Retina (tissue), 1 donor: ENCODE measurements at regions not wholly inside any gene's neighbourhood (a gene's known extent, or its start where the extent isn't known, plus 50 kb on each side); places are given as distances from the start of the nearest gene placed in this dataset.
"Not testable (repeated sequence)": the region's sequence is repeated elsewhere in the genome, so short reads cannot be mapped to it uniquely, and the experiment has no call there.

Source experiments
- DNase-seq: peaks from one replicate; pipeline ENCODE4 v3.0.0-alpha.2; 2016

DNA sequence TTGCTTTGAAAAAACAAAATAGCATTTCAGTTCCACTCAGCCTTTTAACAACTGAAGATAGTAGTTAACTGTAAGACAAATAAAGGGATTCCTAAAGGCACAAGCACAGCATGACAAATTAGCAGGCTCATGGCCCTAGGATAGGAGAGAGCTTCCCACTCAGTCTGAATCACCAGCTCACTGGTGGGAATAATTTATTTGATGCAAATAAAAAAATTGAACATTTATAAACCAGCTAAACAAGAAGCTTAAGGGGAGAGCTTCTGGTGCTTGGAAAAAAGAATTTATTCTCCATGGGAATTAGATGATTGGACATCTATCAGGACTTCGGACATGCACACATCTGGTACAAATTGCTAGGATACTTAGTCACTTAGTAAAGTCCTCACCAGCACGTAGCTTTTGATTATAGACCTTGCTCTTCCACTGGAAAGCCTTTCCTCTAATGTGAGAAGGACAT is 294.1 kb upstream of the TNC start:
- DNase-seq, result no peak

DNA sequence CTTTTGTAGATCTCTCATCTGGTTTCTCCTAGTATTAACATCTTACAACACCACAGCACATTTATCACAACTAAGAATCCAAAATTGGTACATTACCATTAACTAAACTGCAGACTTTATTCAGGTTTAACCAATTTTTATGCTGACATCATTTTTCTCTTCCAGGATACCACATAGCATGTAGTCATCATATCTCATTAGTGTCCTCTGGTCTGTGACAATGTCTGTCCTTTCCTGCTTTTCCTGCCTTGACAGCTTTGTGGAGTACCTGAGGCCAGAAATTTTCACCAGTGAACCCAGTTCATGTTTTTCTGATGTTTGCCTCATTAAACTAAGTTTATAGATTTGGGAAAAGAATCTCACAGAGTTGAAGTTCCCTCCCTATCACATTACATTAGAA is 294.7 kb upstream of the TNC start:
- DNase-seq, result no peak

DNA sequence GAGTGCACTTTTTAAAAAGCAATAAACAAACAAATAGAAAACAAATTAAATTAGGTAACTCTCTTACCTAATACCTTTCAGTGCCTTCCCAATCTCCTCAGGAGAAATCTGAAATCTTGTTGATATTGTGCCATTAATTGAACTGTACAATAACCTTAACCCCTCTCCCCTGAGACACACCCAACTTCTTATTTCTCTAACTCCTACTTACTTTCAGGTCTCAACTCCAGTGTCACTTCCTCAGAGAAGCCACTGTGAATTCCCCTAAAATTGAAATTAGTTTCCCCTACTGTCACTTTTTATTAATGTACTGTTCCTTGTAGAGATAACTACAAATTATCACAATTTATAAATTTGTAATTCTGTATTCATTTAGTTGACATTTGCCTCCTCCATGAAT is 295.3 kb upstream of the TNC start:
- no peak for DNase-seq

DNA sequence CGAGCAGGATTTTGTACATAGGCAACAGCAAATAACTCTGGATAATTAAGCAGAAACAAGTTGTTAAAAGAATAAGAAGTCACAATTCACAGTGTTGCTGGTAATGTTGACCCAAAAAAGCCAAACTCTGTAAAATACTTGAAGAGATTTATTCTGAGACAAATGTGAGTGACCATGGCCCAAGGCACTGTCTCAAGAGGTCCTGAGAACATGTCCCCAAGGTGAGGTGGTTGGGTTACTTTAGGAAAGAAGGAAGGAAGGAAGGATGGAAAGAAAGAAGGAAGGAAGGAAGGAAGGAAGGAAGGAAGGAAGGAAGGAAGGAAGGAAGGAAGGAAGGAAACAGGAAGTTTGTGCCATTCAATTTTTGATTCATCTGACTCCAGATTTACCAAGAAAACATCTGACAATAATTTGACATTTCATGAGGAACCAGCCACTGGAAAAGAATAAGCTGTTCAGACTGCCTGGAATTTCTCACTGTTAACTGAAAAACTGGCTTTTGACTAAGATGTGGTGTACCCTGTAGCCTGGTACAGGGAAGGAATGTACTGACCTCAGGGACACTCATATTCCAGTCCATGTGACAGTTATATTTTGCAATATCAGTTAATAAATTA is 295.9 kb upstream of the TNC start:
- DNase-seq, result no peak

DNA sequence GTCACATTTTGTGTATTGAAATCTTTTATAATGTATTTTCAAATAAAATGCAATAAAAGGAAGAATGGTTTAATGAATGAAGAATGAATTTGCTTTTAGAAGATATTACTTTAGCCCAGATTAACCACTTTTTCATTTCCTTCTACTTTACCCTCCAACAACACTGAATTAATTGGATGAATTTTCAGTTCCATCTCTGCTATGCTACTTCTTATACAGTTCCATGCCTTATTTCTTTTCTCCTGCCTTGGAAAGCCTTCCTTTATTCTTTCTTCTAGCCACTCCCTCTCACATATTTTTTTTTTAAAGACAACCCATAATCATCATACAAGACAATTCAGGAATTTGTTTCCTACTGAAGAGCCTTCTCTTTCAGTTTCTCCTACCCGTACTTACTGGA is 296.6 kb upstream of the TNC start:
- DNase-seq, result no peak

DNA sequence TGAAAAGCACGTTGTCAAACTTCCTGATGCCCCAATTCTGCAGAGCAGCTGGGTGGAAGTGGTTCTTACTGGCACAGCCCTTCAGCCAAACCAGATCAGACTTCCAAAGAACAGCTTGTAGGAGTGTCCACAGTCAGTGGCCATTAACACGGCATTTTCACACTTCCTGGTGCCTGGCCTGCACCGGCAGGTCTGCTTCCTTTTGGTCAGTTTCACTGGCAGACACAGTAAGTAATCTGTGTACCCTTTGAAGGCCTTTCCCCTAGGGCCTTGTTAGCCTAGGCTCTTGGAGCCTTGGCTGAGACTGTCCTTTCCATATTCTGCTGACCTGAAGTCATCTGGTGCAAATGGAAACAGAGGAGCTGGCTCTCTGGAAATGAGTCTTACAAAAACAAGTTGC is 297.5 kb upstream of the TNC start:
- DNase-seq, result no peak

DNA sequence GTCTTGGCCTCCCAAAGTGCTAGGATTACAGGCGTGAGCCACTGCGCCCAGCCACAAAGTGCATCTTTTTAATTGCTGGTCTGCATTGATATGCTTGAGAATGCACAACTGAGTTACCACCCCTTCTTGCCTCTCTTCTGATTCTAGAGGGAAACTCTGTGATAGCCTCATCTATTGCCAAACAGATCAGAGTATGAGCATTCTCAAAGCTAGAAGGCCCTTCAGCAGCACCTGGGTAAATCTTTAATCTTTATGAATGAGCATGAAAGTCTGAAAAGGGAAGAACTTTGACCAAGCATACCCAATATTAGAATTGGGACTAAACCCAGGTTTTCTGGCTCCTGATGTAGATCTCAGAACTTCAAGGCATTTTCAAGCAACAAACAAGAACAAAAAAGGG is 298.3 kb upstream of the TNC start:
- no peak for DNase-seq

DNA sequence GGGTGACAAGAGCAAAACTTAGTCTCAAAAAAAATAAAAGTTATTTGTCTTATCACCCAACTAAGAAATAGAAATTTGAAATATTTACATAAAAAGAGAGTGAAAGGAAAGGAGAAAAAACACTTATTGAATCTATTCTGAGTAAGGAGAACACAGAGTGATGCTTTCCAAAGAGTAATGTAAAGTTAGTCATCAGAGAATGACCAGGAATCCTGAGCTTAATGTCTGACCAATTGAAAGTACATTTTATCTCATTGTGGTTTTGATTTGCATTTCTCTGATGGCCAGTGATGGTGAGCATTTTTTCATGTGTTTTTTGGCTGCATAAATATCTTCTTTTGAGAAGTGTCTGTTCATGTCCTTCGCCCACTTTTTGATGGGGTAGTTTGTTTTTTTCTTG is 300.2 kb upstream of the TNC start:
- not testable (repeated sequence) for DNase-seq

DNA sequence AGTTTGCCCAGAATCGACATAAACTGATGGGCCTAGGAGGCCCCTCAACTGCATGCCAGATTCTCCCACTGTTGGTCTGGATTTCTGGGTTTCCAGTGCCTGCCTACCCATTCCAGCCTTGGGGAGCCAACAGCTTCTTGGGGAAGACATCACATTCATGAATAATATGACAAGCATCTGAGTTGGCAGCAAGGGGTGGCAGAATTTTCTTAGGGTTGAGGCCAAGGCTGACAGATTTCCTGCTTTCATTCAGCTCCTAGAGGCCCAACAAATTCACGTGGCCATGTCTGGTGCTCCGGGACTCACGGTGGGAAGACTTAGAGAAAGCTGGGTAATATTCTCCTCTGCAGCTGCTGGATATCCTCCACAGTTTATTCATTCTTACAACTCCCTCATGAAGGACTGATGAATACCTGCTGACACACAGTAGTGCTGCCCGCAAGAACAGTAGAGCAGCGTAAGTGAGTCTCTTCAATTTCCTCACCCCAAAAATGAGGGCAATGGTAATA is 305.0 kb upstream of the TNC start:
- no peak for DNase-seq

DNA sequence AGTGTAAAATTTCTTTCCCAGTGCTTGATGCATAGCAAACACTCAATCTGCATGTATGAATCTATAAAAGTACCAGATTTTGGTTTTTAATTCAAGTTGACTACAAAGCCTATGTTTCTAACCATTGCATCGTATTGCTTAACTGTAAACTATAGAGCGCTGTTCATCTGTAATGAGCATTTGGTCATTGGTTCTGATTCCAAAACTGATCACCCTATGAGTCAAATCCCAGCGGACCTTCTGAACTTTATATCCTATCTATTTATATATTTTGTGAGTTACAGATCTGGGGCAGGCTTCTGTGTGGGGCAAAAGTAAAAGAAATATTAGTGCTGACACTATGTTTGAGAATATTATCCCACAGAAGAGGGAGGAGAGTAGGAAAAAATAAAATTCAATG is 305.7 kb upstream of the TNC start:
- no peak for DNase-seq

DNA sequence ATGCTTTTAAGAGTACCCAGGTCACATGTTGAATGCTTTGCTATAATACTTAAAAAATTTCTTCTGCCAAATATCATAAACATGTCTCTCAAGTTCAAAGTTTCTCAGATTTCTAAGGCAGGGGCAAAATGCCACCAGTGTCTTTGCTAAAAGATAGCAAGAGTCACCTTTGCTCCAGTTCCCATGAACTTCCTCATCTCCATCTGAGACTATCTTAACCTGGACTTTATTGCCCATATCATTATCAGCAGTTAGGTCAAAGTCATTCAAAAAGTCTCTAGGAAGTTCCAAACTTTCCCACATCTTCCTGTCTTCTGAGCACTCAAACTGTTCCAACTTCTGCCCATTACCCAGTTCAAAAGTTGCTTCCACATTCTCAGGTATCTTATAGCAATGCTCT is 307.6 kb upstream of the TNC start:
- DNase-seq, result no peak

DNA sequence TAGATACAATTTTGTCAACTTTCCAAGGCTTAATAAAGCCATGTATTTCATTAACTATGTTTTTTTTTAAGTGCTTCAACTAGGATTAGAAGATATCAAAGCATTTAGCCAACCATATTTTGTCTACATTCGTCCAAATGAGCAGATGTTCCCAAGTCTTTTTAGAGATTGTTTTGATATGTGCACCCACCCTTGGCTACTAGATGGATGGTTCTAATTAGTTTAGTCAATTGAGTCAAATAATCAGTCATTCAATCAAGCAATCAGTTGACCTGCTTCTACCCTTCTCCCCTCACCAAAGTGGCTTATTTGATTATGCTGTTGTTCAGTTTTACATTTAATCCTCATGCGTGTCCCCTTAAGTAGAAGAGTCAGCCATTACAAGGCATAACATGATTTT is 319.5 kb upstream of the TNC start:
- no peak for DNase-seq

DNA sequence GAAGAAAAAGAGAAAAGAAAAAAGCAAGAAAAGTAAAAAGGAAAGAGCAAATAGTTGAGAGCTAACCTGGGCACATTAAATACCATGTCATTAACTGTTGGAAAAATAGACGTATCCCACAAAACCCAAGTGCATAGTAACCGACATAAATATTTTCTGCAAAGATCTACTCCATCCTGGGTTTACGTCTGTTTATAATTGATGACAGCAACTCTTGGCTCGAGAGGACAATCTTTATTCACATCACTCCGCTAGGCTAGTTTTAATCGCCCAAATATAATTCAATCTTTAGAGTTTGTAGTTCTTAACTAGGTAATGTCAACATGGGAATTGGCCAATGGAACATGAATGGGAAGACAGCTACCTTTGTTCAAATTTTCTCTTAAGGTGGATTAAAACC is 321.7 kb upstream of the TNC start:
- DNase-seq, result no peak

DNA sequence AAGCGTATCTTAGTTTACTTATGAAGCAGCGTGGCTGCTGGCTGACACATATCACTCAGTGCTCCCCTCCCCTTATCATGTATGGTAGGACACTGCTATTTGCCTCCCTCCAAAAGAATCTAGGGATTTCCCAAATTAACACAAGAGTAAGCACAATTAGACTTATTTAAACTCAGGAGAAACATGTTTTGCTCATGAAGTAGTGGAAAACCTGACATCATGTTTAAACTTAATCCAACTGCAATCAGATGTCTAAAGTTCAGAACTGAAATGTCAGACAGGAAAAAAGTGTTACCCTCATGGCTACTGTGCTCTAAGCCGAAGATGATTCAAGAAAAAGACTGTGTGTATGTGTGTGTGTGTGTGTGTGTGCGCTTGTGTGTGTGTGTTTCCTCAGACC is 324.1 kb upstream of the TNC start:
- no peak for DNase-seq

DNA sequence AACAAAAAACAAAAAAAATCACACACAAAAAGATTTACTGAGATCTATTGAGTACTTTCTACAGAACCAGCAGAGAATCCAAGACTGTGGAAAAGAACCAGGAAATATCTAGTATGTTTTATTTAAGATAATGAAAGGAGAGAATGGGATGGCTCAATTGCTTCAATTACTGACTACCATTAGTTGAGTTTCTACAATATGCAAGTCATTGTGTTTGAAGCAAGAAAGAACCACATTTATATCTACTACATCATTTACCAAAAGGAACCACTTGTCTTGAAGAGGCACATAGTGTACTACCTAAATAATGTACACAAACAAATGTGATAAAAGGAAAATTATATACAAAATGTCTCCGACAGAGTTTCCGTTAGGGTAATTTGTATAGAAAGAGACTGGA is 325.9 kb upstream of the TNC start:
- DNase-seq, result no peak

DNA sequence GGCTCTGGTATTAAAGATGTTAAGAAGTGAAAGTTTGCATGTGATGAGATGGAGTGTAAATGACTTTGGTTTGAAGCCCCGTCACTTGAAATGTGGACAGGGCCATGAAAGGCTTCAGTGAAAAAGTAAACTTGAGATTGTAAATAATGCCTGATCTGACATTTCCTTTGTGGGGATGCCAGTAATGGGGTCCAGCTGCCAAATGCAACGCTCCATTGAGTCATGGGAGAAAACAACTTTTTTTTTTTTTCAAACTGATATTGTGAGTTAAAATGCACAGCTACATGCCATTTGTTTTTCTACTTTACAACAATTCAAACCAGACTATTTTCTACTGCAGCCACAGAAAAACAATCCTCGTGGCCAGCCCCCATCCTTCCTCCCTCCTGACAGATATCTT is 327.0 kb upstream of the TNC start:
- DNase-seq, result no peak

DNA sequence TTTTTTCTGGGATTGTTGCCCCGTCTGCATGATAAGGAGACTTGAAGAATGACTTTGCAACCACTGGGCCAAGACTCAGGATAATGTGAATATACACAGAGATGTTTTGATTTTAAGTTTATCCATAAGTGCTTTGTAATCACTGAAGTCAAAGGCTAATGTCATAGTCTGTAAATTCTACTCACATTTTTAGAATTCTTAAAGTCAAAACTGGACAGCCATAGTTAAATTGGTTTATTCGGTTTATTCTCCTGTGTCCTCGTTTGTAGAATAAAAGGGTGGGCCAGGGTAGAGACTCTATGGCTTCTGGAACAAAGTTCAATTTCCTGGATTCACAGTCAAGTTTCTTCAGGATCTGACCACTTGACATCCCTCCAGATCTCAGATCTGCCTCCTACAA is 327.7 kb upstream of the TNC start:
- no peak for DNase-seq

DNA sequence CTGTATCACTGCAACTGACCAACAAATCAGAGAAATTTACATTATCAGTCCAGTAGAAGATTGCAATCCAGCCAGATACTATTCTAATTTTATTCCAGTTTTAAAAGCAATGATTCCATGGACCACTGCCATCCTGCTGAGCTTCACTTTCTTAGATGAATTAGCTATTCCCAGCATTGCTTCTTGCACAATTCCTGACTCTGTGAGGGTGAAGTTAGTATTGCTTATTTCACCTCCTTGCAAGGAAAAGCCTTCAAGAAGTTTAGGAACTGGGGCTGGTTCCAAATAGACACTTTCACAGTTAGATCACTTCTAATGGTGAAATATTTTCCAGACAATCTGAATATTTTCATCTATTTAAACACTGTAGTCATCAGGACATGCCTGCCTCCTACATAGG is 338.6 kb upstream of the TNC start:
- no peak for DNase-seq

DNA sequence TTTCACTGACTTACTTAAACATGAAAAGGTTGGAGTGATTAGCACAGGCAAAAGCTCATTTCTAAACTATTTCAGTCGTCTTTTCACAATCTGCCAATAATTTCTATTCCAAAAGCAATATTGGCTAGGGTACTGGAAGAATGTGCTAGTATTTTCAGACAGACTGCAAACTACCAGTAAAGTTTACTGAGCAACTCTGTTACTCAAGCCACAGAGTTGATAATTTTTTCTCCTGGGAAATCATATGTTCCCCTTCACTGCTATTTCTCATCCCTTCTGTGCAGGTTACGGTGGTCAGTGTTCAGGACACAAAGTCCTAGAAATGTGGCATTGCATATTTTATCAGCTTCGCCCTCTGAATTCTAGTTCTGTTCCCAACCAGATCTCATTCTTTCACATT is 343.3 kb upstream of the TNC start:
- no peak for DNase-seq

DNA sequence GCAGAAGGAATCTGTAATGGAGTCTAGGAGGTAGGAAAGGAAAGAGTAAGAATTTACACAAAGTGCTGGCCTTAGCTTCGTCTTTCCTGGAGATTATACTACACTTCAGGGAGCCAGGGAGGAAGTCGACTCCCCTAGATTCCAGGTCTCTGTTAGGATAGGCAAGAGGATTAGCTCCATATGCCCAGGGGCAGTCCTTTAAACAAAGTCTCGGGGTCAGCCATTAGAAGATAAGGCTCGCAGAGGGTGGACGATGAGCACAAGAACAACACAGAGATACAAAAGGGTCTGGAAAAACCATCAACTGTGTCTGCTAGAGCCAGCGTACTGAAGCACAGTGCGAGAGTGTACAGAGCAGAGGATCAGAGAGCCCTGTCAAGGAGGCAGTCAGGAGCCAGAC is 344.7 kb upstream of the TNC start:
- no peak for DNase-seq

DNA sequence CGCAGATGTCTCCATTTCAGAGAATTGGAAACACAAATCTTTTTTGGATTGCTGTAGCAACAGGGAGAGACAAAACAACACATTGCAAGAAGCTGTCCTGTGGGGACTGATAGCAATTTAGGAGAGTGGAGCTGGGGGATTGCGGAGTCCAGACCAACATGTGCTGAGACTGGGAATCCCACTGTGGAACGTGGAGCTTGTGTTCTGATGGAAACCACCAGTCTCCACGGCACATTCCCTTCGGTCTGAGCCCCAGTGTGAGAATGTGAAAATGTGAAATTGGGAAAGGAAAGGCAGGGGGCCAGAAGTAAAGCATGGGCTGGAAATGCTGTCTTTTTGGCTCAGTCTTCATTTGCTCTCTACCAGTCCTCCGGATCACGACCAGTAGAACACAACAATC is 348.8 kb upstream of the TNC start:
- no peak for DNase-seq

DNA sequence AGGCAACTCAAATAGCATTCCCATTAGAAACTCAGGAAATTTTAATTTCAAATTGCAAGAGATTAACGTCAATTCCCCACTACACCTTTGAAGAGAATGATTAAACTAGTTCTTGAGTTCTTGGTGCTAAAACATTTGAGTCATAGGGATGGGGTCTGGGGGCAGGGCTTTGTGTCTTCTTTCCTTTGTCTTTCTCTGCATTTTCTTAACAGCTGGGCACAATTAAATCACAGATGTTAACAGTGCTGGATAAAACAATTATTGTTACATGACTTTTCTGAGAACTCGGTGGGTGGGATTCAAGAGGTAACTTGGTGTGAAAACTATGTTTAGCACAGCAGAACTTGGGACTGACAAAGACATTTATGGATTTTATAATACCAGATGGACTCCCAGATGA is 351.9 kb upstream of the TNC start:
- DNase-seq, result no peak

DNA sequence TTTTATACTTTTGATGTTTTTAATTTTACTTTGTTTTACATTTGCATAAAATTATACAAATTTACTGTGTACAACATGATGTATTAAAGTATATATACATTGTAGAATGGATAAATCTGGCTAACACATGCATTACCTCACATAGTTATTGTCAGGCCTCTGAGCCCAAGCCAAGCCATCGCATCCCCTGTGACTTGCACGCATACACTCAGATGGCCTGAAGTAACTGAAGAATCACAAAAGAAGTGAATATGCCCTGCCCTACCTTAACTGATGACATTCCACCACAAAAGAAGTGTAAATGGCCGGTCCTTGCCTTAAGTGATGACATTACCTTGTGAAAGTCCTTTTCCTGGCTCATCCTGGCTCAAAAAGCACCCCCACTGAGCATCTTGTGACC is 355.1 kb upstream of the TNC start:
- not testable (repeated sequence) for DNase-seq

DNA sequence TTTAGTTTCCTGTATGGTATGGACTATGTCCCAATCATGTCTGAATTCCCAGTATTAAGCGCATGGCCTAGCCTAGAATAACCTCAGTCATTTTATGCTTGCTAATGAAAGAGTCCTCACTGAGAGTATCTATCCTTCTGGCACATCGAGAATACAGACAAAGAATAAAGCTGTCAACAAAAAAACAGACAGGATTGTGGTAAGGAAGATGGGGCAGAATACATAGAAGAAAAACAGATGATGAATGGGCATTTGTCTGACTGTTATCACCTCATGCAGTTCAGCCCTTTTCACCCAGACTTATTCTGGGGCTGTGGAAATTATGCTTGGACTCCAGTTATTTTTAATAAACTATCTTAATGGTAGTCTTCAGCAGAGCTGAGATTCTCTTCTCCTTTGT is 363.8 kb upstream of the TNC start:
- no peak for DNase-seq

DNA sequence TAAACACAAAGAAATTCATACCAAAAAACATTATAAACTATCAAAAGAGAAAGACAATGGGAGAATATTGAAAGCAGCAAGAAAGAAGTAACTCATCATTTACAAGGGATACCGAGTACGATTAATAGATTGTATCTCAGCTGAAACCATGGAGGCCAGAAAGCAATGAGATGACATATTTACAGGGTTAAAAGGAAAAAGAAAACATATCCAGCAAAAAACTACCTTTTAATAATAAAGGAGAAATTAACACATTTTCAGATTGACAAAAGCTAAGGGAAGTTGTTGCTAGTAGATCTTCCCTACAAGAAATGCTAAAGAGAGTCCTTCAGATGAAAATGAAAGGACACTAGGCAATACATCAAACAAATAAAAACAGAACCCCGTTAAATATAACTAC is 364.8 kb upstream of the TNC start:
- no peak for DNase-seq

DNA sequence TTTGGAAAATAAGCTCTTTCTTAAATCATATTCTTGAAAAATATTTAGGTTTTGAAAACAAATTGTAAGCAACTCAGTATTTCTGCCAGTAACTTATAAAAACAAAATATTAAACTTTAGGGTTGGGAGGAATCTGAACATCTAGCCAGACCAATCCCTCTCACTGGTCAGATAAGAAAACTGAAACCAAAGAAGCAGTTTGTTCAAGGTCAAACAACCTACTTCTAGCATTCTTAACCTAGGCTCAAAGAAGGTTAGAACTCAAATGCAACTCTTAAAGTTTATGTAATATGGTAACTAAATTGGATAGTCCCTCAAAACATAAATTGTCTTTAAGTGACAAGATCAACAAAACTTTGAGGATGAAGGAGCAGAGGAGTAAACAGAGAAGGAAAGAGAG is 374.9 kb upstream of the TNC start:
- DNase-seq, result no peak
